ENCODE measurements at regions not wholly inside any gene's neighbourhood (a gene's known extent, or its start where the extent isn't known, plus 50 kb on each side); places are given as distances from the start of the nearest gene placed in this dataset.

DNA sequence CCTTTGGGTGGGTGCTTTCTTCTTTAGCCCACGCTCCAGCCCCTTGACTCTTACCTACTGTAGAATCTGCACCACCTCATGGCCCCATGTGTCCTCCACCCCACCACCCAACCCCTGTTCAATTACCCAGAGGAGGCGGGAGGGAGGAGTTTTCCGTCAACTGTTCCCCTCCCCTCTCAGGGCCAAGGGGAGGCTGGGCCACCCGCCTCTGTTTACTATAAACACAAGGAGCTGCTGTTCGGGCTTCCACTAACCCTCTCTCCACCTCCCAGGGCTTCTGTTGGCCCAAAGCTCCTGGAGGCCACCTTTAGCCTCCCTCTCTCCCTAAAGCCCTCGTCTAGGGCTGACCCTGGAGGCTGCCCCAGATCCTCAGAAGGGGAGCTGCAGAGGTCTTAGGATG, 59.2 kb downstream of the FOXI1 start:
- Histone ChIP-seq H3K56ac (ENCODE audit: insufficient read length, low read depth, low read length) (no peak overlapping the region), H3K27me3 (ENCODE audit: insufficient read depth, low read length) (no peaks in the 10 kb centered on the region), H4K5ac (ENCODE audit: insufficient read length, low read depth, low read length) (no peak overlapping the region), H3K27ac (ENCODE audit: insufficient read length, low read depth, low read length) (no peak overlapping the region), H3K18ac (ENCODE audit: insufficient read length, low read depth, low read length) (no peak overlapping the region), H2BK120ac (ENCODE audit: low read depth, low read length, poor library complexity, severe bottlenecking) (no peak overlapping the region), H3K9me3 (ENCODE audit: control insufficient read depth, low read depth, low read length) (no peaks in the 10 kb centered on the region), H3K9ac (ENCODE audit: extremely low read depth, insufficient read length, low read length) (no peak overlapping the region), H3K4me1 (ENCODE audit: insufficient read depth, low read length) (no peaks in the 10 kb centered on the region), H3K79me2 (ENCODE audit: insufficient read depth, low read length) (no peaks in the 10 kb centered on the region), H3K4me2 (ENCODE audit: insufficient read depth, insufficient read length, low read length) (no peak overlapping the region), H2AFZ (ENCODE audit: low read length) (no peak overlapping the region), H4K20me1 (ENCODE audit: control insufficient read depth, insufficient read depth, insufficient read length) (no peaks in the 10 kb centered on the region), H2BK12ac (ENCODE audit: insufficient read length, low read depth, low read length) (no peak overlapping the region), H3K14ac (ENCODE audit: insufficient read depth, low read length) (no peak overlapping the region), H3K23me2 (ENCODE audit: insufficient read length, low read depth, low read length, poor library complexity, severe bottlenecking) (no peaks in the 10 kb centered on the region), H3K4ac (ENCODE audit: low read depth, low read length) (no peak overlapping the region), H3K79me1 (ENCODE audit: insufficient read depth, low read depth, low read length, poor library complexity, severe bottlenecking) (no peaks in the 10 kb centered on the region), H3K23ac (ENCODE audit: insufficient read length, low read depth, low read length) (no peak overlapping the region), H2BK20ac (ENCODE audit: low read depth, low read length, poor library complexity, severe bottlenecking) (no peak overlapping the region), H4K8ac (replicated peaks; ENCODE audit: insufficient read length, low read depth, low read length) (no peak overlapping the region), H2AK5ac (ENCODE audit: insufficient read length, low read length) (no peak overlapping the region), H2BK15ac (ENCODE audit: low read depth, low read length) (no peak overlapping the region), H2BK5ac (ENCODE audit: insufficient read length, low read length) (no peak overlapping the region), H3T11ph (ENCODE audit: low read length) (no peak overlapping the region), H4K91ac (ENCODE audit: insufficient read length, low read depth, low read length) (no peak overlapping the region)
- peaks cover 7% of the 10 kb centered on the region for H3K27me3 Mint-ChIP-seq (ENCODE audit: low read depth)
- H3K4me3 Mint-ChIP-seq, result no peak overlapping the region
- no peaks in the 10 kb centered on the region for H3K9me3 Mint-ChIP-seq
- DNase-seq, result no peak
- H3K4me1 Mint-ChIP-seq, result peaks cover 3 to 10% of the 10 kb centered on the region in 2 experiments; a peak in 3 of 4 replicates
- TF ChIP-seq, protein P1, sequence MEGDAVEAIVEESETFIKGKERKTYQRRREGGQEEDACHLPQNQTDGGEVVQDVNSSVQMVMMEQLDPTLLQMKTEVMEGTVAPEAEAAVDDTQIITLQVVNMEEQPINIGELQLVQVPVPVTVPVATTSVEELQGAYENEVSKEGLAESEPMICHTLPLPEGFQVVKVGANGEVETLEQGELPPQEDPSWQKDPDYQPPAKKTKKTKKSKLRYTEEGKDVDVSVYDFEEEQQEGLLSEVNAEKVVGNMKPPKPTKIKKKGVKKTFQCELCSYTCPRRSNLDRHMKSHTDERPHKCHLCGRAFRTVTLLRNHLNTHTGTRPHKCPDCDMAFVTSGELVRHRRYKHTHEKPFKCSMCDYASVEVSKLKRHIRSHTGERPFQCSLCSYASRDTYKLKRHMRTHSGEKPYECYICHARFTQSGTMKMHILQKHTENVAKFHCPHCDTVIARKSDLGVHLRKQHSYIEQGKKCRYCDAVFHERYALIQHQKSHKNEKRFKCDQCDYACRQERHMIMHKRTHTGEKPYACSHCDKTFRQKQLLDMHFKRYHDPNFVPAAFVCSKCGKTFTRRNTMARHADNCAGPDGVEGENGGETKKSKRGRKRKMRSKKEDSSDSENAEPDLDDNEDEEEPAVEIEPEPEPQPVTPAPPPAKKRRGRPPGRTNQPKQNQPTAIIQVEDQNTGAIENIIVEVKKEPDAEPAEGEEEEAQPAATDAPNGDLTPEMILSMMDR (conservative IDR thresholded peaks at IDR 0.05), result no peak
- no peaks in the 10 kb centered on the region for H3K36me3 Mint-ChIP-seq (ENCODE audit: insufficient read depth in 1 of 3, low read depth in 3 of 3)
- WGBS (ENCODE audit: extremely low coverage, insufficient read length, low lambda C conversion rate), result no CpG with 5 or more reads among the region's 6 CpGs
- no peak overlapping the region for H3K27ac Mint-ChIP-seq

All from H9 (cell line).